ENCODE measurements at regions not wholly inside any gene's neighbourhood (a gene's known extent, or its start where the extent isn't known, plus 50 kb on each side); places are given as distances from the start of the nearest gene placed in this dataset.
A peak's percentile ranks its signal among the peaks of the same experiment; 100 is the strongest.

DNA sequence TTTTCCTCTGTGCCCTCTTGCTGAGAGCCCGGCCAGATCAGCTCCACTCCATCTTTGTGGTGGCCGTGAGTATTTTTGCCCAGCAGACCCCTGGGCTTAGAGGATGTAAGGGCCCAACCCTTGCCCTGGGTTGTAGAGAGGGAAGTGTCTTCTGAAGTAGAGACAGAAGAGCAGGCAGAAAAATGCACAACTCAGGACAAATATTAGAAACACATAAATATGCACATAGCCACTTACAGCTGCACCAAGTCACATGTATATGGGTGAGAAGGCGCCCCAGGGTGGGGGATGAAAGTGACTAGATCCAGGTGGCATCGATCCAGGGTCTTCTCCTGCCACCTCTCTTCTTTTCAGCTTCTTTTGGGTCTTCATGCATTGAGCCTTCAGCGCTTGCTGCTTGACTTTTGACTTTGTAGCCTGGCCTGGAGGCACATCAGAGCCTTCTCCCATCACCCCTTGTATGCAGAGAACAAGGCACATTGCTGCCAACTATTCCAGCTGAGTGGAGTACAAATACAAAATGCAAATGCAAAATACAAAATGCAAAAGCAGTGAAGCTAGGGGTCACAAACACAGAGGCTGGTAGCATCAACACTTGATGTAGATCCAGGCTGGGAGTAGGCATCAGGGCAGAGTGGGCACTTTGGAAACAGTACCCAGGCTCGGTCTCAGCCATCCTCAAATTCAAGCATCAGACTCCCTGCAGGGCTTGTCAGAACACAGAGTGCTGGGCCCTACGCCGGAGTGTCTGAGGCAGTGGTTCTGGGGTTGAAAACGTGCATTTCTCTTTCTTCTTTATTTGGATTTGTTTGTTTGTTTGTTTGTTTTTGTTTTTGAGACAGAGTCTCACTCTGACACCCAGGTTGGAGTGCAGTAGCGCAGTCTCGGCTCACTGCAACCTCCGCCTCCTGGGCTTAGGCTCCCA is 133.0 kb downstream of the ASB7 start:
- no peak for DNase-seq (ENCODE audit: low read depth)

DNA sequence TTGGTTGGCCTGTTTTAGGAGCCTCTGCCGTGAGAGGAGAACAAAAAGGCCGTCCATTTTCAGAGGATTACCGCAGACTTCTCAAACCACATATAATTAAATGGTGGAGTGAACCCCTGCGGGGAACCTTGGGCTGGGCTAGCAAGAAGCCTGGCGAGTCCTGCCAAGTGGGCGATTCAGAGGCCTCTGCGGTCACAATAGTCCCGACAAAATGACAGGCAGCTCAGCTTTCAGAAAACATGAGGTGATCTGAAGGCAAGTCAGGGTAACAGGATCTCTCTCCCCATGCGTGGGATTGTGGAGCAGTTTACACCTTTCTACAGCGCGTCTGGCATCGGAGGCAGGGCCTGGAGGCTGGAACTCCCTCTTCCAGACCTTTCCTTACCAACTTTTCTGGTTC is 134.8 kb downstream of the ASB7 start:
- DNase-seq (ENCODE audit: low read depth), result no peak

DNA sequence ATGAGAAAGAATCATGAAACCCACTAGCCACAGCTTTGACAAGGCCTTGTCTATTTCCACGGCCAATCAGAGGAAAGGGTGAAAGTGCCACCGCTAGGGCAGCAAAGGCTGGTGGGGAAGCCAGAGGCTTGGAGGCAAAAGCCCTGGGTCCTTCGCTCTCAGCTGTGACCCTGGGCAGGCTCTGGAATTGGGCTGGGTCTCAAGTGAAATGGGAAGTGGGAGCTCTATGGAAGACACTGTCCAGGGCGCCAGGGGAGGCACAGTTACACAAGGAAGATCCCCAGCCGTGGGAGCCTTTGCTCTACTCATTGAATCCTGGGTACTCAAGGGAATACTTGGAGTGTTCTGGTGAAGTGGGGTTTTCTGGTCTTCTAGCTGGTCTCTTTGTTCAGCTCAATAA is 136.2 kb downstream of the ASB7 start:
- DNase-seq (ENCODE audit: low read depth), result no peak

DNA sequence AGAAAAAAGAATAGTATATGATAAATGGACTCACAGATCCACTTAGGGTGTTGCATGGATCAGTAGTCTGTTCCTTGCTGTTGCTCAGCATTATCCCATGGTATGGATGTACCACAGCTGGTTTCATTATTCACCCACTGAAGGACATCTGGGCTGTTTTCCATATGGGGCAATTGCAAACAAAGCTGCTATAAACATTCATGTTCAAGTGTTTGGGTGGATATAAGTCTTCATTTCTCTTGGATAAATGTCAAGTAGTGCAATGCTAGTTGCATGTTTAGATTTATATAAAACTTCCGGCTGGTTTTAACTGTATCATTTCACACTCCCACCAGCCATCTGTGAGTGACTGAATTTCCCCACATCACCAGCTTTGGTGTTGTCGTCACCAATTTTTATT is 137.7 kb downstream of the ASB7 start:
- DNase-seq (ENCODE audit: low read depth), result no peak

DNA sequence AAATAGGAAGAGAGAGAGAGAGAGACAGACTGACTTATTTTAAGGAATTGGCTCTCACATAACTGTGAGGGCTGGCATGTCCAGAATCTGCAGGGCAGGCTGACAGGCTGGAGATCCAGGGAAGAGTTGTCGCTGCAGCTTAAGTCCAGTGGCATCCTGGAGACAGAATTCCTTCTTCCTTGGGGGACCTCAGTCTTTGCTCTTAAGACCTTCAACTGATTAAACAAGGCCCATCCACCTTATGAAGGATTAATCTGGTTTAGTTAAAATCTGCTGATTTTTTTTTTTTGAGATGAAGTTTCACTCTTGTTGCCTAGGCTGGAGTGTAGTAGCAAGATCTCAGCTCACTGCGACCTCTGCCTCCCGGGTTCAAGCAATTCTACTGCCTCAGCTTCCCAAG is 128.0 kb upstream of the ALDH1A3 start:
- DNase-seq (ENCODE audit: low read depth), result no peak

DNA sequence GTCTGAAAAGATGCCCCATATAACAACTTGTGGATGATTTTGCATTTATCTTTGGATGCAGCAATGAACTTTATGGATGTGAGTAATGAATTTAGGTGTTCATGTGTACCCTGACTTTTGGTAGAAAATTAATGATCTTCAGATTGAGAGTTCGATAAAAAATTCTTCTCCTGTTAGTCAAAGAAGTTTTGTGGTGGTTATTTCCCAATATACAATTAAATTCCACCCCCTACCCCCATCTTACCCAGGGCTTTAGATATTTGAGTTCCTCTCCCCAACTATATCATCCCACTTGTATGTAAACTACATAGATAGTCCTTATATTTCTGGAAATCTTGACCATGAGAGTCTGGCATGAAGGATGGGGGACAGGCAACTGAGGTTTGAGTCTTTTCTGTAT is 126.1 kb upstream of the ALDH1A3 start:
- DNase-seq (ENCODE audit: low read depth), result no peak

DNA sequence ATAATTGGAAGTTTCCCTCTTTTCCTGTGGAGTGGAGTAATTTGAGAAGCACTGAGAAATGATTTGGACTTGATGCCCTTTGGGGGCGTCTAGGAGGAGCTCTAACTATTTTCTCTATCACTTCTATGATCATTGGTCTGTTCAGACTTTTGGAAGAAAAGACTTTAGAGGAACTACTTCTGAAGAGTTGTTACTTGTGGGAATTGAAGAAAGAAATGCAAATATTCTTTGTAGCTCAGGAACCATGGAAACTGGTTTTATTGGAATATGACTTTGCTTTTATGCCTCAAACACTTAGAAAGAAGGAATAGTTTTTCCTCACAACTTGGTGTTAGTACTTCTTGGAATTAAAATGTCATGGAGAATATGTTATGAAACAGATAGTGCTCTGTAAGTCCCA is 122.0 kb upstream of the ALDH1A3 start:
- no peak for DNase-seq (ENCODE audit: low read depth)

DNA sequence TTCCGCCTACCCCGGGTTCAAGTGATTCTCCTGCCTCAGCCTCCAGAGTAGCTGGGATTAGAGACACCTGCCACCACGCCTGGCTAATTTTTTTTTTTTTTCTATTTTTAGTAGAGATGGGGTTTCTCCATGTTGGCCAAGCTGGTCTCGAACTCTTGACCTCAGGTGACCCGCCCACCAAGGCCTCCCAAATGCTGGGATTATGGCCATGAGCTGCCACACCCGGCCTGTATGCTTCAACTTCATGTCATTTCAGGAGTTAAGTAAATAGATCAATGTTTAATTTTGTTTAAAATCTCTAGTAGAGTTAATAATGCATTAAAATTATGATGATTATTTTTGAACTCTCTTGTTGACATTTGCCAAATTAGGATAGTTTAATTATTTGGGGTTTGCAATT is 121.1 kb upstream of the ALDH1A3 start:
- DNase-seq (ENCODE audit: low read depth), result no peak

DNA sequence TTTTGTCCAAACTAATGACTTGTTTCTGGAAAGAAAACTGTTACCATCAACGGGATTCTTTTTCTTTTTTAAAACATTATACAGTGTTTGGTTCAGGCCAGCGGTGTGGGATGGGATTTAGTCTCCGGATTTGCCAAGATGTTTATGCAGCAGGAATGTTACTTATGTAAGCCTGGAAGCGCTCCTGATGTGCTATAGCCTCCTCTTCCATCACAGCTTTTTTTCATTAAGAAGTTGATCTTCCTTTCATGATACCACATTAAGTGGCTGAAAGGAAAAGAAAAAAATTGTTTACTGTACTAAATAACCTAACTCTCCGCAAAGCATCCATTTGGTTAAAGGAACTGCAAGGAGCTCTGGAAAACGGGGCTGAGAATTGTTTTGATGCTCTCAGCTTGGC is 120.5 kb upstream of the ALDH1A3 start:
- DNase-seq (ENCODE audit: low read depth), result peak; percentile 84

DNA sequence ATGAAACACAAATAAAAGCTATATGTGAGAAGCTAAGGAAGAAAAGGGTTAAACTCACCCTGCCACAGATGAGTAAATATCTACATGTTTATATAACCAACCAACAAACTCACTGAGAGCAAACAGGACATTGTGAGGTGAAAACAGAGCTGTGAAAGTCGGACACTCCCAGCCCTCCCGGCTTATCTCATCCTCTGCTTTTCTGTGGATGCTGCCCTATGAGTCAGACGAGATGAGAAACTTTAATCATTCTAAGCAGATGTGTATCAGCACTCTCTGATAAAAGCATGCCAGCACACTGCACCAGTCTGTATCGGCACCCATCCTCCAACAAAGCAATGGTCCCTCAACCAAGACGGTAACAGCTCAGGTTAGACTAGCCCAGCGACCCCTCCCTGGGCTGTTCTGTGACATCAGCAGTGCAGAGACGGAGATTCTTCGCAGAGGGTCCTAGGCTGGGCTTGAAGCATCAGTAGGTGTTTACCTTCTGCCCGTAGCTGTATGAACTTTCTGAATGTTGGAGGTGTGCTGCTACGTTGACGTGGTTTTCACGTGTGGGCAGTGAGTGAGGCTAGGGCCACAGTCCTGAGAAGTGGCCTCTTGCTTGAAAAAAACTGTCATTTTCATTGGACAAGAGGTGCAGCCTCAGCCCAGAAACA is 119.8 kb upstream of the ALDH1A3 start:
- DNase-seq (ENCODE audit: low read depth), result peak; percentile 82

DNA sequence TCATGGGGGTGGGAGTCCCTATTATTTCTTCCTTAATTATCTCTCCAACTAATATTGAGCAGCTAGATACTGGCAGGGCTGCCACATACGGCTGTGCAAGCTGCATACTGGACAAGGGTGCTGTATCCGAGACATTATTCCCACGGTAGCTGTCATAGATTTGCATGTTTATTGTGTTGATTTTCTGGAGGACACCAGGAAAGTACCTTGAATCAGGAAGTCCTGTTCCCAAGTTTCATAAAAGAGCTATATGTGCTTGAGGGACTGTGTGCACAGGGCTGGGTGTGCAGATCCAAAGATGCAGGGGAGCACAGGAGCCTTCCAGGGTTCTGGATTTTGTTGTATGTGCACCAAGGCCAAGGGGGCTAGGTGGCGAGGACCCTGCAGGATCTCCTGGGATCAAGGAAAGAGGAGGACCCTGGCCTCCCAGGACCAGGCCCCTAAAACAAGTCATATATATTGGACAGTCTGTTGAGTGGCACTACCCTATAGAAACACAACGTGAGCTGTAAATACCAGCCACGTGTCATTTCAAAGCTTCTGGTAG is 119.2 kb upstream of the ALDH1A3 start:
- no peak for DNase-seq (ENCODE audit: low read depth)

DNA sequence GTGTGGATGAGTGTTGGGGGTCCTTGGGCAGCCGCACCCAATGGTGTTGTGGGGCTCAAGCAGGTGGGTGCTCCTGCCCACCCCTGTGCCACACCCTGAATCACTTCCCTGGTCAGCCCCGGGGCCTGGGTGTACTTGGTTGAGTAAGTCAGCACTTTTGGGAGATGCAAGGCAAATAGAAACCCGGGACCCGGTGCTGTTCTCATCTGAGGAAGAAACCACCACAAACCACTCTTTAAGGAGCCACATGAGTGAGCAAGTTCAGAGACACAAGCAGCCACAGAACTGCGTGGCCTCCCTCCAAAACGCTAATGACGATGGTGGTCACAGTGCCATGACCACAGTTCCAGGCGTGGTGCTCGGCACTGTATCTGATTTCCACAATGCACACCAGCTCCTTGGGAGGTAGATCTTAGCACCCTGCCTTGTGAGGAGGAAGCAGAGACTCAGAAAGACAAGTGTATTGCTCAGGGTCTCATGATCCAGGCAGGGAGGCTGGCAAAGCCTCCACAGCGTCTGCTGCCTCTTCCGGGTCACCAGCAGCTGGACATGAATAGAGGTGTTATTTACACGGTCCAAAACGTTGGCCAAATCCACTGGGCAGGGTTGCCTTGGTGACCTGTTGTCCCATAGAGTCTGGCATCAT is 118.2 kb upstream of the ALDH1A3 start:
- no peak for DNase-seq (ENCODE audit: low read depth)

DNA sequence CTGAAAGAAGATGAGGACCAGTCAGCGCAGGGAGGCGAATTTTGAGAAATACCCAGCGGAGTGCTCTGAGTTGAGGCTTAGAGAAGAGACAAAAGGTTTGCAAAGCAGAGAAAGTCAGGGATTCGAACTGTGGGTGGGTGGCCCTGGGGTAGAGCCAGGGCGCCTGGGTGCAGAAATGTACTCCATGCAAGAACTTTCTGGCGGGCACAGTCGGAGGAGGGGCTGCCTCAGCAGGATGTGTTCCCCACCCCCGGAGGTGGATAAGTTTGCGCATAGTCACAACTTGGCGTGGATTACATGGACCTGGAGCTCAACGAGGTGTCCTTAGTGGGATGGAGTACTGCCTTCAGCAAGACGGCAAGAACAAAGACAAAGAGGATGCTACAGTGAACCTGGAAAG is 117.3 kb upstream of the ALDH1A3 start:
- DNase-seq (ENCODE audit: low read depth), result no peak

DNA sequence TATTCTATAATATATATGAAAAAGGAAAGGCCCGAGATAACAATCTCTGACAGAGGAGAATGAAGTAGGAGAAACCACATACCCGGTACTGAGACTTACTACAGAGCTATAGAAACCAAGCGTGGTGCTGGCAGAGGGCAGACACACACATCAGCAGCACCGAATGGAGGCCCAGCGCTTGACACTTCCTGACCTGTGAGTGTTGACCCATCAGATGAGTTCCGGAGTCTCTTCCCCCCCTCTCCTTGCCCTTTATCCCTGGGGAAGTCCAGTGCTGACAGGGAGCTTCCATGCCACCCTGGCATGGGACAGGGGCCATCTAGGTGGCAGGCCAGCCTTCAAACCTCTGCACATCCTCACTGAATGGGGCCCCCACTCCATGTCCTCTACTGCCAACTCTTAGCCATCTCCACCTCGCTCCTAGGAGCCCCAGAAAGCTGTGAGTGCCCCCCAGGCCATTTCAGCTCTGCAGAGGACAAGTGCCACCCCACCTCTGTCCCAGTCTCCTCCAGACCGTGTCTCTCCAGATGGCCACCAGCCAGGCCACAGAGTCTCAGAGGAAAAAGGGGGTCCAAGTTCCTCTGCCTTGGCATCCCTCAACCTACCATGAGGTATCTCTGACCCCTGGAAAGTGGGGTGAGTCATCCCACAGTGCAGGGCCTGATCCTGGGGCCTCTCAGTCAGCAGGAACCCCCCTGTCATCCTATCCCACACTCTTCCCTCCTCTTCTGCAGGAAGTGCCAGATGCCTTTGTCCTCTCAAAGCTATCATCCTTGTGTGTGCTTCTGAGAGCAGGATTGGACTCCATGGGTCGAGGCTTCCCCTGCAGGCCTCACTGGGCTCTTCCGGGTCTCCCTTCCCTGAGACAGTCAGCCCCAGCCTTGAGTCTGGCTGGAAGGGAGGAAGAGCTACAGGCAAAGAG is 116.5 kb upstream of the ALDH1A3 start:
- peak; percentile 30 for DNase-seq (ENCODE audit: low read depth)

DNA sequence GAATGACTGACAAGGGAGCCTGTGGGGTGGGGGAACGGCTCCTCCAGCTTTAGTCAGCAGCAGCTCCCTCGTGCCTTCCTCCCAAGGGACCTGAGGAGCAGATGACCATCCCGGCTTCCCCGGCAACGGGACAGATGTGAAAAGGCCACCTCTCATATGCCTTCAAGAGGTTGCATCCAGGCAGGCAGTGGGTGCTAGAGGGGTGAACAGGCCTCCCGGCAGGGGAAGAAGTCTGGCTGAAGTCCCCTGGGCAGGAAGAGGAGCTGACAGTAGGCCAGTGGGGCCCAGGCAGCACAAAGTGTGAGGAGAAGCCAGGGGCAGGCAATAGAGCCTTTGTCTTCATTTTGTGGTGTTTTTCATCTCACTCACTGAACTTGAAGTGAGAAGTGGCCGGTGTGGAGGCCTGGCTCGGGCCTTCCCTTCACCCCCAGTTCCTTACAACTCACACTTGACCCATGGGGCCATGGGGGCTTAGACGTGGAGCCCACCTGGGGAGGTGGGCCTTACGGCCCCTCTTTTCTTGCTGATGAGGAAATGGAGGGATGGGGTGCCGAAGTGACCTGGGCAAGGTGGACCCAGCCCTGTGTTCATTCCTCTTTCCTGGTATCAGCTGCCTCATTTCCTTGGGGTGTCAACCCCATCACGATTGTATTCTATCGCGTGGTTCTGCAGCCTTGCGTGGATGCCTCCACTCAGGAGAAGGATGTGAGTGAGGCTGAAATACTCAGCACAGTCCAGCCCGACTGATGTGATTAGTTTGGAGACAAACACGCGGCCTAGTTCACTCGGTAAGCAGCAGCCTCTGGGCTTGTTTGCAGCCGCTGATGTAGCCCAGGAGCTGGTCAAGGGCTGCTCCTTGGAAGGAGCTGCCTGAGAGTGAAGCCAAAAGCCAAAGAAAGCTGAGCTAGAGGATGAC is 115.5 kb upstream of the ALDH1A3 start:
- no peak for DNase-seq (ENCODE audit: low read depth)

DNA sequence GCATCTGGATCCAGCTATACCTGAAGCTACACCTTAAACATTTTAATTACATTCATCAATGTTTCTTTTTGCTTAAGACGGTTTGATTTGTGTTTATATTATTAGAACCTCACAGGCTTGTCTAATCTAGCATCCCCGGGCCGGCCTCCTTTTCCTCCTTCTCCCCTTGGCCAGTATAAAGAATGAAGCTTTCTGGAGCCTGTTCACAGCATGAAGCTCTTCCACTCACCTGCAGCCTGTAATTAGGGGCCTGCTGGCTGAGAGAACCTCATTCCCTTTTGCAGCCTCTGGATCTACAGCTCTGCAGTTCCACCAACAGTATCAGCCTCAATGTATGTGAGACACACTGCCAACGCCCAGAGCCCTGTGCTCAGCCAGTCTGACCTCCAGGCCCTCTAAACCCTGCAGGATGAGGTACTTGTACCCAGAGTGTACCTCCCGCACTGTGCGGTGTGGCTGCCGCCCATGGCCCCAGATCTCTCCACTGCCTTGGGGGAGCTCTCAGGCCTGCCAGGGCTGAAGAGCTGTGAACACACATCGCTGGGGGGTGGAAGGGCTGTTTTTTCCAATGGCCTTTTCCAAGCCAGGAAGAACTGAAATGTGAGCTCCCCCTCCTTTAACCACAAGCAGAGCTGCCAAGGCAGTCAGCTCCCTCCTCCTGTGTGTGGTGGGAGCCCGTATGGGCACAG is 114.7 kb upstream of the ALDH1A3 start:
- DNase-seq (ENCODE audit: low read depth), result peak; percentile 83

DNA sequence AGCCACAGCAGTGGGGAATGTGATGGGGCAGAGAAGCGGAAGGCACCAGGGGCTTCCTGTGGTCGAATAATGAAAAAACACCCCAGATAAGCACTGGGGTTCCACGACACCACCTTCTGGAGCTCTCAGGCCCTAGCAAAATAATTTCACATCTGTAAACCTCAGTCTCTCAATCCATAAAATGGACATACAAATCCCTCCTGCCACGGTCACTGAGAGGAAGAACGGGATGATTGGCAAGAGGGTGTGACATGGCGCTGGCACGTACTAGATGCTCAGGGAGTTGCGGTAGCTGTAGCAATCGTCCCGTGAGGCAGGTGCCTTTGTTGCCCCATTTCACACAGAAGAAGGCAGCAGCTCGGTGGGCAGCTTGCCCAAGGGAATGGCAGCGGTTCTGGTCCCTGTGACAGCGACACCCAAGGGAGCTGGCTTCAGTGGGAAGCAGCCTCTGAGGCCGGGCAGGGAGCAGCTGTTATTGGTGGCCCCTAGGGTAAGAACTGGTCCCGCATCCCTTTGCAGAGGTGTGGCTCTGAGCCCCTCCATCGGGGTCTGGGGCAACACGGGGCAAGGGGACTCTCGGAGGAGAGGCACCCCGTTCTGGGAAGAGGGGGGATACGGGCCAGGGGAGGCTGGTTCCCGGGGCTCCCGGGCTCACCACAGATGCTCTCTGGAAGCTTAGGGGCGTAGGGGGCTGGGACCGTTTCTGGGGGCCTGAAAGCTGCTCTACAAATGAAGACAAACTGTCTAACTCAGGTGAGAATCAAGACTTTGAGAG is 114.0 kb upstream of the ALDH1A3 start:
- DNase-seq (ENCODE audit: low read depth), result no peak

DNA sequence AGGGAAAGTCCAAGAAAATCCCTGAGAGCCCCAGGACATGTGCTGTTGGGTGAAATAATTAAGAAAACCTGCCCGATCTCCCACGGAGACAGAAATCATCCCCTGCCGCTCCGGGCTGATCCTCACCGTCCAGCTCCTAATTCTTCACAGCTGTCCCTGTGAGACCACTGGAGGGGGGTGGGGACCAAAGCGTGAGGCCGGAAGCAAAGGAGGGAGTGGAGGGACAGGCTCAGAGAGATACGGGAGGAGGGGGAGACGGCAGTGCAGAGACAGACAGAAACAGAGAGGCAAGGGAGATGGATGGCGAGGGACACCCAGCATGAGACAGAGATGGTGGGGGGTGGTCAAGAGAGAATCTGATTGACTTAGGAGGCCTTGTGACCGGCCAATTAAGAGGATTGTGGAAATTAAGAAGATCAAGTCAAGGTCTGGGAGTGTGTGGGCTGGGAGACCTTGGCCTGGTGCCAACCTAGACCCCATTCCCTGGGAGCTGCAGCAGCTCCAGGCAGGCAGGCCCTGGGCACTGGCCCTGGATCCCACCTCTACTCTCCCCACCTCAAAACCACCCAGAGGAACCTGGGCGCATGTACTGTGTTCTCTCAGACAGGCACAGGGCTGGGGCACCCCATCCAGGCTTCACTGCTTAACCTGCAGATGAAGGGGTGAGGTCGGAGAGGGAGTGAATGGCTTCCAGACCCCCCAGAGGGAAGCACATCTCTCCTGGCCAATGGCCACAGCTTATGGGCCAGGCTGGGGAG is 113.2 kb upstream of the ALDH1A3 start:
- peak; percentile 44 for DNase-seq (ENCODE audit: low read depth)
